ENCODE measurements at regions not wholly inside any gene's neighbourhood (a gene's known extent, or its start where the extent isn't known, plus 50 kb on each side); places are given as distances from the start of the nearest gene placed in this dataset.

GRCh38 chrX:79084923-79085322 is 59.6 kb upstream of the GPR174 start:
- TF ChIP-seq, protein P1, sequence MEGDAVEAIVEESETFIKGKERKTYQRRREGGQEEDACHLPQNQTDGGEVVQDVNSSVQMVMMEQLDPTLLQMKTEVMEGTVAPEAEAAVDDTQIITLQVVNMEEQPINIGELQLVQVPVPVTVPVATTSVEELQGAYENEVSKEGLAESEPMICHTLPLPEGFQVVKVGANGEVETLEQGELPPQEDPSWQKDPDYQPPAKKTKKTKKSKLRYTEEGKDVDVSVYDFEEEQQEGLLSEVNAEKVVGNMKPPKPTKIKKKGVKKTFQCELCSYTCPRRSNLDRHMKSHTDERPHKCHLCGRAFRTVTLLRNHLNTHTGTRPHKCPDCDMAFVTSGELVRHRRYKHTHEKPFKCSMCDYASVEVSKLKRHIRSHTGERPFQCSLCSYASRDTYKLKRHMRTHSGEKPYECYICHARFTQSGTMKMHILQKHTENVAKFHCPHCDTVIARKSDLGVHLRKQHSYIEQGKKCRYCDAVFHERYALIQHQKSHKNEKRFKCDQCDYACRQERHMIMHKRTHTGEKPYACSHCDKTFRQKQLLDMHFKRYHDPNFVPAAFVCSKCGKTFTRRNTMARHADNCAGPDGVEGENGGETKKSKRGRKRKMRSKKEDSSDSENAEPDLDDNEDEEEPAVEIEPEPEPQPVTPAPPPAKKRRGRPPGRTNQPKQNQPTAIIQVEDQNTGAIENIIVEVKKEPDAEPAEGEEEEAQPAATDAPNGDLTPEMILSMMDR (IDR thresholded peaks at IDR 0.05; ENCODE audit: poor library complexity): no peak
- TF ChIP-seq EZH2phosphoT487 (IDR thresholded peaks at IDR 0.05; ENCODE audit: low read depth, severe bottlenecking, unreplicated experiment) (no peak), EZH2 (IDR thresholded peaks at IDR 0.05; ENCODE audit: borderline replicate concordance) (no peak)

All from hepatocyte (in vitro differentiated cells).